ENCODE measurements at regions not wholly inside any gene's neighbourhood (a gene's known extent, or its start where the extent isn't known, plus 50 kb on each side); places are given as distances from the start of the nearest gene placed in this dataset.

DNA sequence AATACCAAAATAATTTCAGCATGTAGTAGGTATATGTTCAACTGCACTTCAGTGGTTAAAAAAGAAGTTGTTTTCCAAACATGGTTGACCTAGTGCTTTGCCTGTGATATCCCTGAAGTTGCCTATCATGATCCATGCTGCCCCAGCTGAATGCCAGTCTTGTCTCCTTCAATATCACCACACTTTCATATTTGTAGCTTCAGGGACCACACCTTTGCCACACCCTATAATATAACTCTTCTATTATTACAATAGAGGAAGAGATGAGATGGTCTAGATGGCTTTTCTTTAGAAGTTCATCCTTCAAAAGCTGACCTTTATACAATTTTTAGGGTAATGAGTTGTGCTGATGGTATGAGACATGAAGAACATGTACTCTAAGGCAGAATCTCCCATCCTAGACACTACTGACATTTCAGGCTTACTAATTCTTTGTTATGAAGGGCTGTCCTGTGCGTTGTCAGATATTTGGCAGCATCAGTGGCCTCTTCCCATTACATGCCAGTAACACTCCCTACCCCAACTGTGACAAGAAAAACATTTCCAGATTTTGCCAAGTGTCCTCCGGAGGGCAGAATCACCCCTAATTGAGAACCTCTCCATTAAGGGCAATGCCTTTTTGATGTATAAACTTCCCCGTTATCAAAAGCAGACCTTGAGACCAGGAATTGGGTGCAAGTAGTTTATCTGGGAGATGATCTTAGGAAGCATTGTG, 76.2 kb upstream of the PLCL2 start:
- DNase-seq (ENCODE audit: low read depth, low spot score): no peak

DNA sequence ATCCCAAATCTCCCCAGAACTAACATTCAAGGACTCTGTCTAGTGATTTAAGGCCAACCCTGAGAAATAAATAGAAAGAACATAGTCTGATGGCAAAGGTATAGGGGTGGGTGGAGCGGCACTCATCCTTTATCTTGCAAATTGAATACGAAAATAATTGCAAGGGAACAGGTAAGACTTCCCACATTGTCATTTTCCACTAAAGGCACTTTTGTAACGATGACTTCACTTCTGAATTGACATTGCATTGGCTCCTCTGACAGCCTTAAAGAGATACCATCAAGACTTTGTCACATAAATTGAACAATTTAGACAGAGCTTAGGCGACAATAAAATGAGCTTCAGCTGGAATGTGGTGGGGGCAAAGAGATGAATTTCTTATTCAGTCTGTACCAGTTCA, 75.3 kb upstream of the PLCL2 start:
- no peak for DNase-seq (ENCODE audit: low read depth, low spot score)

GRCh38 chr3:16809993-16810392, 74.8 kb upstream of the PLCL2 start:
- DNase-seq (ENCODE audit: low read depth, low spot score): no peak

DNA sequence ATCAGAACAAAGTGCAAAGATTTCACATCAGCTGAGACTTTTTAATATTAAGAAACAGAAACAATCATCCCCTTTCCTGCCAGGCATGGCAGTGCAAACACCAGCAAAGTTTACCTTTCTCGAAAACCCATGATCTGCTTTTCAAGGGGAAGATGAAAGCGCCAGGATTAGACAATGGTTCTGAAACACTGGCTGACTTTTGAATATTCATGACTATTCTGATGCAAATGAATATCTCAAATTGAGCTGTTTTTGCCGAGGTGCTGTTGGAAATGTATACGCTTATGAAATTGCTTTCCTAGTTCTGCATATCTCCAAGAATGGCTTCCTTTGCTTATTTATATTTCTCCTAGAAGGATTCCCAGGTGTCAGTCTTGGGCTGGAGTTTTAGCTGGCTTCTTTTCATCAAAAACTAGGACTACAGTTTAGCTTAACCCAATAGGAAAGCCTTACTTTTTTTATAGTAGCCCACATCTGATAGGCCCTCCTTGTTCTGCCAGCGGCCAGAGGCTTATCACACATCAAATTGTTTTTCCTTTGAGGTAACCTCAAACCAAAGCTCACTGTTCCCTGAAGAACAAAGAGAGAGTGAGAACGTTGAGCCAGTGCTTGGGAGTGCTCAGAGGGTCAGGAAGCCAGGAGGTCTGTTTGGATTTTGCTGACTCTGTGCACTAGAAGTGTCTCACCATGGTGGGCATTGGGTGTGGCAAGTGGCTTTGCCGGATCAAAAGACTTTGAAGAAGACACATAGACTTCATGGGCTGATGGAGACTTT, 74.0 kb upstream of the PLCL2 start:
- peak; percentile 25 for DNase-seq (ENCODE audit: low read depth, low spot score)

GRCh38 chr3:16811950-16812349, 72.8 kb upstream of the PLCL2 start:
- DNase-seq (ENCODE audit: low read depth, low spot score): no peak

DNA sequence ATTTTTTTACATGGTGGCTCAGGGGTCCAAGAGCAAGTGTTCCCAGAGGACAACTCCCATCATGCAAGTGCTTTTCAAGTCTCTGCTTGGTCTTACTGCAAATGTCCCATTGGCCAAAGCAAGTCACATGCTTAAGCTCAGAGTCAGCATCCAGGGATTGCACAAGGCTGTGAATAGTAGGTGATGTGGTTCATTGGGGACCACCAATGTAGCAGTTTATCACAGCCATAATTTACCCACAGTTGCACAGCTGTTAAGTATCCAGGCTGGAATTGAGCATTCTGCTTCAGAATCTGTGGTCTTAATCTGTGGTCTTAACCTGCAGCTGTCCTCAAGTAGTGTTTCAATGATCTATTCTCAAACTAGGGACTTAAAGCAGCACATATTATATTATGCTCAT, 71.4 kb upstream of the PLCL2 start:
- DNase-seq (ENCODE audit: low read depth, low spot score): no peak

- no peak for DNase-seq (ENCODE audit: low read depth, low spot score)
These were observed 68.5 kb upstream of the PLCL2 start for GRCh38 chr3:16816048-16816780.

DNA sequence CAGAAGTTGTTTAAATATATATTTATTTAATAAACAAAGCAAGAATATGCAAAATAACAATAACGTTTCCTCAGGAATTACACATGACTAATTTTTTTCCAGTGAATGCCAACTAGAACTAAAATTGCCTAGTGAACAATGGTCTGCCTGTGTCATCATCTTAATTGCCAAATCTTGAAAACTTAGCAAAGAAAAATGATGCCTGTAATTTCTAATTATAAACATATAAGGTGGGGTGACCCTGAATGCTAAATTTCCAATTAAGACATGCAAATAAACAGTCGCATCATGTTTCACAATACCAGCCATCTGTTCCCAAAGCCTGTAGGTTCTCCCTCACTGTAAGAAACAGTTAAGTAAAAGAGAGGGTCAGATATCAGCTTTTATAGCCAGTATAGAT, 67.6 kb upstream of the PLCL2 start:
- DNase-seq (ENCODE audit: low read depth, low spot score): no peak

- no peak for DNase-seq (ENCODE audit: low read depth, low spot score)
These were observed 66.6 kb upstream of the PLCL2 start for GRCh38 chr3:16818194-16818593.

DNA sequence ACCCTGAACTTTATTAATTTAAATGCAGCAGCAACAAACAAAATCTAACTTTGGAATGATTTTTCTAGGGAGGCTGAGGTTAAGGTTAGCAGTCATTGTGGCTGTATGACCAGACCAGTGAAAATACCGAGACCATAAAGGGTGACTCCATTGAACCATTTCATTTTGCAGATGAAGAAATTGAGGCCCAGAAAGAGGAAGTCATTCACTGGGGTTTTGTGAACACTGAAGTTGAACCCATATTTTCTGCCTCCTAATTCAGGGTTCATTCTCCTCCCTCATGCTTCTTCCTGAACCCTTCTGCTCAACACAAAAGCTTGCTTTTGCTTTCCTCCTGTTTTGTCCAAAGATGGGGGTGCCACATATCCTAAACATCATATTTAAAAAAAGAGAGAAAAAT, 65.8 kb upstream of the PLCL2 start:
- DNase-seq (ENCODE audit: low read depth, low spot score): no peak

GRCh38 chr3:16820485-16820884, 64.3 kb upstream of the PLCL2 start:
- no peak for DNase-seq (ENCODE audit: low read depth, low spot score)

GRCh38 chr3:16821053-16821452, 63.7 kb upstream of the PLCL2 start:
- no peak for DNase-seq (ENCODE audit: low read depth, low spot score)

- DNase-seq (ENCODE audit: low read depth, low spot score): no peak
These were observed 60.6 kb upstream of the PLCL2 start for GRCh38 chr3:16824081-16824696.

GRCh38 chr3:16825617-16826204, 59.0 kb upstream of the PLCL2 start:
- no peak for DNase-seq (ENCODE audit: low read depth, low spot score)

DNA sequence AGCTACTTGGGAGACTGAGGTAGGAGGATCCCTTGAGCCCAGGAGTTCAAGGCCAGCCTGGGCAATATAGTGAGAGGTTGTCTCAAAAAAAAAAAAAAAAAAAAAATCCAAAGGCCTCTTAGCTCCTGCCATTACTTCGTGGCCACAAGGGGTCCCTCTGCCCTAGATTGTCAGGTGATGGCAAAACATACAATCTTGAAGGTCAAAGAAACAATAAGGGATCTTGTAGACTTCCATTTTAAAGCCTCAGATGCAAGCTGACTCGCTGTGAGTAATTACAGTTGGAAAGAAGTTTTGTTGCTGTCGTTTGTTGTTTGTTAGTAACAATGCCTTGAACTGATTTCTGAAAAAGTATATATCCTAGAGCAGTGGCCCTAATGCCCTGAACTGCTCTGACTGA, 55.9 kb upstream of the PLCL2 start:
- DNase-seq (ENCODE audit: low read depth, low spot score): peak; percentile 23

DNA sequence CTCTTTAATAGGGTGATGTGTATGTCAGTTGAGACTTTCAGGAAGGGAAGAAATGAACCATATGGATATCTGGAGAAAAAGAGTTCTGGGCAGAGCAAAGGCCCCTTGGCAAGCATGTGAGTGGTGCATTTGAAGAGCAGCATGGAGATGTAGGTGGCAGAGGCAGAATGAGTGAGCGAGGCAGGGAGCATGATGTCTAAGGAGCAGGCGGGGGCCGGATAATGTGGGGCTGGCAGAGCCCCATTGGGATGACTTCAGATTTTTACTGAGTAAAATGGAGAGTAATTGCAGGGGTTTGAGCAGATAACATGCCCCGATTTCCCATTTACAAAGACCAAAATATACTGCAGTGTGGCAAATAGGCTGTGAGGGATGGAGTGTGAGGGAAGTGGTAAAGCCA, 52.9 kb upstream of the PLCL2 start:
- DNase-seq (ENCODE audit: low read depth, low spot score): no peak

GRCh38 chr3:16834214-16834613, 50.5 kb upstream of the PLCL2 start:
- DNase-seq (ENCODE audit: low read depth, low spot score): no peak

- no peak for DNase-seq (ENCODE audit: low read depth, low spot score)
These were observed 50.0 kb upstream of the PLCL2 start for GRCh38 chr3:16834753-16835152.
